ENCODE measurements at regions not wholly inside any gene's neighbourhood (a gene's known extent, or its start where the extent isn't known, plus 50 kb on each side); places are given as distances from the start of the nearest gene placed in this dataset.

- DNase-seq: no peak
These were observed 351.6 kb downstream of the PCDH7 start for GRCh38 chr4:31071508-31072486.

GRCh38 chr4:31075969-31076368, 355.8 kb downstream of the PCDH7 start:
- no peak for DNase-seq

GRCh38 chr4:31078661-31079060, 358.5 kb downstream of the PCDH7 start:
- DNase-seq: no peak

- no peak for DNase-seq
These were observed 360.7 kb downstream of the PCDH7 start for GRCh38 chr4:31080887-31081286.

GRCh38 chr4:31081366-31081765, 361.2 kb downstream of the PCDH7 start:
- DNase-seq: no peak

GRCh38 chr4:31083456-31083855, 363.3 kb downstream of the PCDH7 start:
- DNase-seq: peak; percentile 24

- no peak for DNase-seq
These were observed 364.7 kb downstream of the PCDH7 start for GRCh38 chr4:31084806-31085416.

GRCh38 chr4:31085689-31086088, 365.5 kb downstream of the PCDH7 start:
- DNase-seq: no peak

GRCh38 chr4:31086756-31087330, 366.7 kb downstream of the PCDH7 start:
- no peak for DNase-seq

GRCh38 chr4:31088600-31089230, 368.5 kb downstream of the PCDH7 start:
- DNase-seq: no peak

GRCh38 chr4:31089815-31090214, 369.6 kb downstream of the PCDH7 start:
- DNase-seq: peak; percentile 72

GRCh38 chr4:31094474-31094873, 374.3 kb downstream of the PCDH7 start:
- no peak for DNase-seq

- no peak for DNase-seq
These were observed 377.8 kb downstream of the PCDH7 start for GRCh38 chr4:31097999-31098398.

GRCh38 chr4:31100536-31100935, 380.4 kb downstream of the PCDH7 start:
- DNase-seq: no peak

GRCh38 chr4:31104043-31104442, 383.9 kb downstream of the PCDH7 start:
- DNase-seq: no peak

GRCh38 chr4:31104577-31104976, 384.4 kb downstream of the PCDH7 start:
- no peak for DNase-seq

- no peak for DNase-seq
These were observed 386.2 kb downstream of the PCDH7 start for GRCh38 chr4:31106419-31106818.

GRCh38 chr4:31107362-31107761, 387.2 kb downstream of the PCDH7 start:
- DNase-seq: no peak

GRCh38 chr4:31108762-31109161, 388.6 kb downstream of the PCDH7 start:
- no peak for DNase-seq

GRCh38 chr4:31111790-31112189, 391.6 kb downstream of the PCDH7 start:
- DNase-seq: no peak

GRCh38 chr4:31114816-31115215, 394.6 kb downstream of the PCDH7 start:
- DNase-seq: no peak

- no peak for DNase-seq
These were observed 403.9 kb downstream of the PCDH7 start for GRCh38 chr4:31124008-31124585.

- no peak for DNase-seq
These were observed 404.9 kb downstream of the PCDH7 start for GRCh38 chr4:31125061-31125460.
